GM23338 (cell line): ENCODE measurements at regions not wholly inside any gene's neighbourhood (a gene's known extent, or its start where the extent isn't known, plus 50 kb on each side); places are given as distances from the start of the nearest gene placed in this dataset.

ENCODE experiments used
- ATAC-seq: fragments of 200-7000 bp; cut with Tn5 transposase; 3 replicates; pipeline ENCODE4 v1.9.1; 2020
- DNase-seq: peaks from one replicate; pipeline ENCODE4 v3.0.0-alpha.2; 2015; ENCODE audit warnings: low spot score
- H2AFZ ChIP-seq: fragments of 200-600 bp; sonication (generic); 2 replicates; pipeline ENCODE4 v1.8.0; 2016; ENCODE audit warnings: antibody characterized with exemption, mild to moderate bottlenecking, moderate library complexity
- H3F3A ChIP-seq: fragments of 200-600 bp; sonication (generic); replicated peaks from 2 replicates; pipeline ENCODE4 v1.8.0; 2017; ENCODE audit warnings: antibody characterized with exemption, mixed run types, low read depth
- H3K27ac ChIP-seq: fragments of 200-600 bp; sonication (generic); 2 replicates; pipeline ENCODE4 v1.6.1; 2016; ENCODE audit warnings: low read depth
- H3K27me3 ChIP-seq: fragments of 200-600 bp; sonication (generic); 2 replicates; pipeline ENCODE4 v1.8.0; 2016; ENCODE audit warnings: mild to moderate bottlenecking, mixed run types, moderate library complexity; ENCODE audit not compliant: insufficient read depth
- H3K36me3 ChIP-seq: fragments of 200-600 bp; sonication (generic); 2 replicates; pipeline ENCODE4 v1.8.0; 2016; ENCODE audit warnings: mild to moderate bottlenecking; ENCODE audit not compliant: insufficient read depth
- H3K4me1 ChIP-seq: fragments of 200-600 bp; sonication (generic); 2 replicates; pipeline ENCODE4 v1.8.0; 2016; ENCODE audit warnings: mild to moderate bottlenecking, moderate library complexity; ENCODE audit not compliant: insufficient read depth
- H3K4me2 ChIP-seq: fragments of 200-600 bp; sonication (generic); 2 replicates; pipeline ENCODE4 v1.7.1; 2017; ENCODE audit warnings: mixed run types
- H3K4me3 ChIP-seq: fragments of 200-600 bp; sonication (generic); 2 replicates; pipeline ENCODE4 v1.6.1; 2016; ENCODE audit warnings: mixed run types
- H3K79me2 ChIP-seq: fragments of 200-600 bp; sonication (generic); replicated peaks from 2 replicates; pipeline ENCODE4 v1.8.0; 2017; ENCODE audit warnings: mild to moderate bottlenecking; ENCODE audit not compliant: insufficient read depth
- H3K9me2 ChIP-seq: fragments of 200-600 bp; sonication (generic); 2 replicates; pipeline ENCODE4 v1.8.0; 2017; ENCODE audit not compliant: insufficient read depth
- H4K20me1 ChIP-seq: fragments of 200-600 bp; sonication (generic); replicated peaks from 2 replicates; pipeline ENCODE4 v1.8.0; 2017; ENCODE audit warnings: mild to moderate bottlenecking; ENCODE audit not compliant: insufficient read depth
- H3K27ac Mint-ChIP-seq: 2 replicates; pipeline ENCODE4 v1.8.0; 2020; ENCODE audit warnings: inconsistent platforms, mild to moderate bottlenecking, moderate library complexity, mixed read lengths
- H3K27me3 Mint-ChIP-seq: 3 replicates; pipeline ENCODE4 v1.8.0; 2022; ENCODE audit warnings: low read depth, mild to moderate bottlenecking, moderate library complexity, mixed read lengths, inconsistent platforms; ENCODE audit not compliant: insufficient read depth, poor library complexity
- H3K36me3 Mint-ChIP-seq: 3 replicates; pipeline ENCODE4 v1.8.0; 2021; ENCODE audit warnings: low read depth, mild to moderate bottlenecking, inconsistent platforms, moderate library complexity, mixed read lengths
- H3K4me1 Mint-ChIP-seq: 3 replicates; pipeline ENCODE4 v1.8.0; 2020; ENCODE audit warnings: mild to moderate bottlenecking, inconsistent platforms, mixed read lengths
- H3K4me3 Mint-ChIP-seq: 3 replicates; pipeline ENCODE4 v1.8.0; 2021; ENCODE audit warnings: moderate library complexity, mild to moderate bottlenecking, inconsistent platforms, mixed read lengths
- H3K9me3 Mint-ChIP-seq: 3 replicates; pipeline ENCODE4 v1.8.0; 2020; ENCODE audit warnings: moderate library complexity, mild to moderate bottlenecking, inconsistent platforms, mixed read lengths
- CREB1 ChIP-seq: fragments of 250-450 bp; sonication (Bioruptor Pico); IDR thresholded peaks from 2 replicates; pipeline ENCODE4 v1.5.0; 2020; ENCODE audit warnings: low read depth, mild to moderate bottlenecking, moderate library complexity
- EZH2 ChIP-seq: fragments of 200-600 bp; sonication (generic); IDR thresholded peaks from one replicate; pipeline ENCODE4 v1.8.0; 2017; ENCODE audit warnings: antibody characterized with exemption, mild to moderate bottlenecking, low read depth; ENCODE audit not compliant: unreplicated experiment
- EZH2phosphoT487 ChIP-seq: fragments of 200-600 bp; sonication (generic); IDR thresholded peaks from one replicate; pipeline ENCODE4 v1.8.1; 2018; ENCODE audit warnings: antibody characterized with exemption; ENCODE audit not compliant: unreplicated experiment
- JUNB ChIP-seq: IDR thresholded peaks from one replicate; pipeline ENCODE4 v1.6.1; 2016; ENCODE audit warnings: antibody characterized with exemption; ENCODE audit not compliant: unreplicated experiment
- NANOG ChIP-seq: IDR thresholded peaks from 2 replicates; pipeline ENCODE4 v1.6.1; 2016; ENCODE audit warnings: antibody characterized with exemption, borderline replicate concordance
- POLR2AphosphoS5 ChIP-seq: IDR thresholded peaks from 2 replicates; pipeline ENCODE4 v1.6.1; 2016; ENCODE audit warnings: antibody characterized with exemption, low read depth
- STAT1 ChIP-seq: IDR thresholded peaks from one replicate; pipeline ENCODE4 v1.6.1; 2016; ENCODE audit warnings: antibody characterized with exemption; ENCODE audit not compliant: unreplicated experiment
- ZNF114 ChIP-seq: fragments of 250-450 bp; sonication (Bioruptor Pico); IDR thresholded peaks from 2 replicates; pipeline ENCODE4 v1.5.0; 2020; ENCODE audit warnings: mild to moderate bottlenecking, moderate library complexity
- ZNF331 ChIP-seq: fragments of 250-450 bp; sonication (Bioruptor Pico); IDR thresholded peaks from 2 replicates; pipeline ENCODE4 v1.5.0; 2020; ENCODE audit warnings: low read depth, mild to moderate bottlenecking, moderate library complexity
- TF ChIP-seq, protein P1 (sequence below): IDR thresholded peaks from 2 replicates; pipeline ENCODE4 v1.6.1; 2016; ENCODE audit warnings: antibody characterized with exemption
- TF ChIP-seq, protein P2 (sequence below), 2 experiments: fragments of 200-600 bp in 1 of 2; sonication (generic) in 1 of 2; conservative IDR thresholded peaks; 2 replicates each; pipeline versions ENCODE4 v1.5.1 to v1.6.1; 2016 to 2017; ENCODE audit warnings: antibody characterized with exemption in 2 of 2, low read depth in 2 of 2, mild to moderate bottlenecking in 2 of 2, moderate library complexity in 1 of 2
- TF ChIP-seq, protein P3 (sequence below): IDR thresholded peaks from one replicate; pipeline ENCODE4 v1.6.1; 2018; ENCODE audit warnings: antibody characterized with exemption; ENCODE audit not compliant: unreplicated experiment

DNA sequence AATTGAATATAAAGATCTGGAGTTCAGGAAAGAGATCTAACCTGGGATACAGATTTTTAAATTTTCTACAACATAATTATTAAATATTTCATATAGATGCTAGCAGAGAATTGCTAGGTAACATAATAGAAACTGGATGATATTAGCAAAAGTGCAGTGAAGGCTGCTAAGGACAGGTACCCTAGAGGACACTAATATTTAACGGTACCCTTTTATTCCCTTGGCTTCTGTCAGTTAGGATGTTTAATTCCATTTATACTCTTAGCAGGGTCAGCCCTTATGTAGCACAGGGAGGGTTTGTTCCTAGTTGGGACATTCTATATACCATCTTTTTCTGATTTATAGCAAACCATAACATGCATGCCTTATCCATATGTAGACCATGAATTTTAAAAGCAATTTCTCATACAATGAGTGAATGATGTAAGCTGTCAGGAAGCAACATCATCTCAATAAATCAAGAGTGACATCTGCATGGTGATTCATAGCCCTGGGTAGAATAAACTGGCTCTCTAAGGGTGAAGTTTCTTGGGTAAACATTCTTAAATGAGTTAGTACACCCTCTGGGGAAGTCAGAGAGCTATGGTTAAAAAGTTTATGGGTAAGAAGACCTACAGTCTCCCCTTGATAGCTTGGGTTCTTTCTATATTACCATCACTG lies 404.4 kb upstream of the MGAT4C start:
- H3K27ac ChIP-seq = no peak overlapping the region
- no peaks in the 10 kb centered on the region for H3F3A ChIP-seq
- no peak overlapping the region for H3K4me3 Mint-ChIP-seq
- H3K9me2 ChIP-seq = no peaks in the 10 kb centered on the region
- no peak overlapping the region for H3K27ac Mint-ChIP-seq
- H2AFZ ChIP-seq = no peak overlapping the region
- no peaks in the 10 kb centered on the region for H3K4me1 ChIP-seq
- H3K27me3 ChIP-seq = no peaks in the 10 kb centered on the region
- H4K20me1 ChIP-seq = no peaks in the 10 kb centered on the region
- DNase-seq = no peak
- no peaks in the 10 kb centered on the region for H3K79me2 ChIP-seq
- H3K4me3 ChIP-seq = no peak overlapping the region
- no peak for TF ChIP-seq STAT1
- TF ChIP-seq, protein P1, sequence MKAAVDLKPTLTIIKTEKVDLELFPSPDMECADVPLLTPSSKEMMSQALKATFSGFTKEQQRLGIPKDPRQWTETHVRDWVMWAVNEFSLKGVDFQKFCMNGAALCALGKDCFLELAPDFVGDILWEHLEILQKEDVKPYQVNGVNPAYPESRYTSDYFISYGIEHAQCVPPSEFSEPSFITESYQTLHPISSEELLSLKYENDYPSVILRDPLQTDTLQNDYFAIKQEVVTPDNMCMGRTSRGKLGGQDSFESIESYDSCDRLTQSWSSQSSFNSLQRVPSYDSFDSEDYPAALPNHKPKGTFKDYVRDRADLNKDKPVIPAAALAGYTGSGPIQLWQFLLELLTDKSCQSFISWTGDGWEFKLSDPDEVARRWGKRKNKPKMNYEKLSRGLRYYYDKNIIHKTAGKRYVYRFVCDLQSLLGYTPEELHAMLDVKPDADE = no peak
- TF ChIP-seq CREB1 (CRISPR knock-in tag) = no peak
- no peak for TF ChIP-seq NANOG
- no peaks in the 10 kb centered on the region for H3K36me3 Mint-ChIP-seq
- H3K4me1 Mint-ChIP-seq = no peaks in the 10 kb centered on the region
- H3K36me3 ChIP-seq = no peaks in the 10 kb centered on the region
- H3K27me3 Mint-ChIP-seq = no peaks in the 10 kb centered on the region
- H3K4me2 ChIP-seq = no peak overlapping the region
- no peaks in the 10 kb centered on the region for H3K9me3 Mint-ChIP-seq
- no peak for ATAC-seq

DNA sequence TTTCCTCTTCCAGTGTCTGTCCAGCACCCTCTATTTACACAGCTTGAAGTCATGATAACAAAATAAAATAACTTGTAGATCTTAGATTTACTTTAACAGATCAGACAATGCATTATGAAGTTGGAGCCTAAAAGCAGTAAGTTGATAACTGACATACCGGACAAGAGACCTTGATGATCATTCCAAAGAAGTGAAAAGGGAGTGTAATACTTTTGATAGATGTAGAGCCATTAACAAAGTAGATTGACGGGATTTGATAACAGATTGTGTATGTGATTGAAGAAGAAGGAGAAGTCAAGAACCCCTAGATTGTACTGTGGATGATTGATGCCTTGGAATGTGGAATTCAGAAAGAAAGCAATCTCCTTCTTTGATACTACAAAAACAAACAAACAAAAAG lies 403.8 kb upstream of the MGAT4C start:
- H3K4me3 ChIP-seq = no peak overlapping the region
- H3F3A ChIP-seq = no peaks in the 10 kb centered on the region
- H3K27ac ChIP-seq = no peak overlapping the region
- H3K4me3 Mint-ChIP-seq = no peak overlapping the region
- DNase-seq (no peak), ATAC-seq (no peak)
- H3K4me1 Mint-ChIP-seq = no peaks in the 10 kb centered on the region
- no peaks in the 10 kb centered on the region for H3K9me3 Mint-ChIP-seq
- H3K36me3 ChIP-seq = no peaks in the 10 kb centered on the region
- H3K79me2 ChIP-seq = no peaks in the 10 kb centered on the region
- no peak overlapping the region for H3K27ac Mint-ChIP-seq
- no peaks in the 10 kb centered on the region for H3K27me3 Mint-ChIP-seq
- H2AFZ ChIP-seq = no peak overlapping the region
- no peaks in the 10 kb centered on the region for H3K9me2 ChIP-seq
- H3K4me2 ChIP-seq = no peak overlapping the region
- H4K20me1 ChIP-seq = no peaks in the 10 kb centered on the region
- H3K36me3 Mint-ChIP-seq = no peaks in the 10 kb centered on the region
- H3K4me1 ChIP-seq = no peaks in the 10 kb centered on the region
- no peaks in the 10 kb centered on the region for H3K27me3 ChIP-seq
- no peak for TF ChIP-seq ZNF114 (CRISPR knock-in tag)
- TF ChIP-seq ZNF331 = no peak
- TF ChIP-seq POLR2AphosphoS5 = no peak
- TF ChIP-seq CREB1 (CRISPR knock-in tag) = no peak
- TF ChIP-seq NANOG = no peak
- TF ChIP-seq, protein P2, sequence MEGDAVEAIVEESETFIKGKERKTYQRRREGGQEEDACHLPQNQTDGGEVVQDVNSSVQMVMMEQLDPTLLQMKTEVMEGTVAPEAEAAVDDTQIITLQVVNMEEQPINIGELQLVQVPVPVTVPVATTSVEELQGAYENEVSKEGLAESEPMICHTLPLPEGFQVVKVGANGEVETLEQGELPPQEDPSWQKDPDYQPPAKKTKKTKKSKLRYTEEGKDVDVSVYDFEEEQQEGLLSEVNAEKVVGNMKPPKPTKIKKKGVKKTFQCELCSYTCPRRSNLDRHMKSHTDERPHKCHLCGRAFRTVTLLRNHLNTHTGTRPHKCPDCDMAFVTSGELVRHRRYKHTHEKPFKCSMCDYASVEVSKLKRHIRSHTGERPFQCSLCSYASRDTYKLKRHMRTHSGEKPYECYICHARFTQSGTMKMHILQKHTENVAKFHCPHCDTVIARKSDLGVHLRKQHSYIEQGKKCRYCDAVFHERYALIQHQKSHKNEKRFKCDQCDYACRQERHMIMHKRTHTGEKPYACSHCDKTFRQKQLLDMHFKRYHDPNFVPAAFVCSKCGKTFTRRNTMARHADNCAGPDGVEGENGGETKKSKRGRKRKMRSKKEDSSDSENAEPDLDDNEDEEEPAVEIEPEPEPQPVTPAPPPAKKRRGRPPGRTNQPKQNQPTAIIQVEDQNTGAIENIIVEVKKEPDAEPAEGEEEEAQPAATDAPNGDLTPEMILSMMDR (conservative IDR thresholded peaks at IDR 0.05; ENCODE audit: low read depth in 2 of 2) = no peak
- TF ChIP-seq, protein P1 = no peak
- TF ChIP-seq EZH2 = no peak
- no peak for TF ChIP-seq STAT1
- TF ChIP-seq, protein P3, sequence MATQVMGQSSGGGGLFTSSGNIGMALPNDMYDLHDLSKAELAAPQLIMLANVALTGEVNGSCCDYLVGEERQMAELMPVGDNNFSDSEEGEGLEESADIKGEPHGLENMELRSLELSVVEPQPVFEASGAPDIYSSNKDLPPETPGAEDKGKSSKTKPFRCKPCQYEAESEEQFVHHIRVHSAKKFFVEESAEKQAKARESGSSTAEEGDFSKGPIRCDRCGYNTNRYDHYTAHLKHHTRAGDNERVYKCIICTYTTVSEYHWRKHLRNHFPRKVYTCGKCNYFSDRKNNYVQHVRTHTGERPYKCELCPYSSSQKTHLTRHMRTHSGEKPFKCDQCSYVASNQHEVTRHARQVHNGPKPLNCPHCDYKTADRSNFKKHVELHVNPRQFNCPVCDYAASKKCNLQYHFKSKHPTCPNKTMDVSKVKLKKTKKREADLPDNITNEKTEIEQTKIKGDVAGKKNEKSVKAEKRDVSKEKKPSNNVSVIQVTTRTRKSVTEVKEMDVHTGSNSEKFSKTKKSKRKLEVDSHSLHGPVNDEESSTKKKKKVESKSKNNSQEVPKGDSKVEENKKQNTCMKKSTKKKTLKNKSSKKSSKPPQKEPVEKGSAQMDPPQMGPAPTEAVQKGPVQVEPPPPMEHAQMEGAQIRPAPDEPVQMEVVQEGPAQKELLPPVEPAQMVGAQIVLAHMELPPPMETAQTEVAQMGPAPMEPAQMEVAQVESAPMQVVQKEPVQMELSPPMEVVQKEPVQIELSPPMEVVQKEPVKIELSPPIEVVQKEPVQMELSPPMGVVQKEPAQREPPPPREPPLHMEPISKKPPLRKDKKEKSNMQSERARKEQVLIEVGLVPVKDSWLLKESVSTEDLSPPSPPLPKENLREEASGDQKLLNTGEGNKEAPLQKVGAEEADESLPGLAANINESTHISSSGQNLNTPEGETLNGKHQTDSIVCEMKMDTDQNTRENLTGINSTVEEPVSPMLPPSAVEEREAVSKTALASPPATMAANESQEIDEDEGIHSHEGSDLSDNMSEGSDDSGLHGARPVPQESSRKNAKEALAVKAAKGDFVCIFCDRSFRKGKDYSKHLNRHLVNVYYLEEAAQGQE = no peak
- no peak for TF ChIP-seq JUNB
- no peak for TF ChIP-seq EZH2phosphoT487
